Activated T-helper 1 cell treated with Interleukin-2 at 50 U/mL for 16 hours (primary cell): ENCODE measurements at regions not wholly inside any gene's neighbourhood (a gene's known extent, or its start where the extent isn't known, plus 50 kb on each side); places are given as distances from the start of the nearest gene placed in this dataset.
A peak's percentile ranks its signal among the peaks of the same experiment; 100 is the strongest.

Source experiments
- DNase-seq: peaks from one replicate; pipeline ENCODE4 v3.0.0-alpha.2; 2020; ENCODE audit warnings: low read depth

DNA sequence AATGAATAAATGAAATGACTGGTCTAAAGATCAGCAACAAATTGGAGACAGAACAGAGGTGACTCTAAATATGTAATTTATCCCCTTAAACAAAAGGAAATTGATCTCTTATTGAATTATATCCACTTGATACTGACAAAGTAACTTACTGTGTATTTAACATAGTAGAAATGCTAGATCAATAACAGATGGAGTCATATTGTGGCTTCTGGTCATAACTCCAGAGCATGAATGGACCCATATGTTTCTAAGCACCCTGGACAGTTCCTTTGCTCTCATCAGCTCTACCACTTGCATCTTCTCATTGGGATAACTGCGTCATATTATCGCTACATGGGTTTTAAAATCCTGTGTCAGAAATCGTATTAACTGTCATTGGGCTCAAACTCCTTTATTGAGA is 222.3 kb downstream of the ETS1 start:
- no peak for DNase-seq

GRCh38 chr11:128361451-128362020 is 225.8 kb downstream of the ETS1 start:
- no peak for DNase-seq

DNA sequence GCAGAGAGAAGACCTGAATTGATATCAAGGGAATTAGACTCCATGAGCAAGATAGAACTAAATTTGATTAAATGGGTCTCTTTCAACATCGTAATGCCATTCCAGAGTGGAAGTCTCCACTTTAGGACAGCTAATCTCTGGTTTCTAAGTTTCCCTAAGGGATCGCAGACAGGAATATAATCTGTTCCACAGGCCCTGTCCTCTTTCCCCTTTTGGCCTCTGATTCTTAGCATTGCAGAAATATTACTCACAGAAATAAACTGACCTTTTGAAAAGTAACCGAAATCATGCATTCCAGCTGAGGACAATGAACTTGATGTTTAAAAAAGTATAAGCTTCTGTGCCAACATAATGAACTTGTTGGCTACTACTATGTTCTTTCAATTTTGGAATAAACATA is 227.8 kb downstream of the ETS1 start:
- no peak for DNase-seq

- DNase-seq = no peak
Measured at GRCh38 chr11:128357073-128357472, 230.3 kb downstream of the ETS1 start.

GRCh38 chr11:128355558-128355957 is 231.8 kb downstream of the ETS1 start:
- DNase-seq = no peak

GRCh38 chr11:128354476-128354875 is 232.9 kb downstream of the ETS1 start:
- DNase-seq = no peak

- DNase-seq = no peak
Measured at GRCh38 chr11:128351168-128351567, 236.2 kb downstream of the ETS1 start.

DNA sequence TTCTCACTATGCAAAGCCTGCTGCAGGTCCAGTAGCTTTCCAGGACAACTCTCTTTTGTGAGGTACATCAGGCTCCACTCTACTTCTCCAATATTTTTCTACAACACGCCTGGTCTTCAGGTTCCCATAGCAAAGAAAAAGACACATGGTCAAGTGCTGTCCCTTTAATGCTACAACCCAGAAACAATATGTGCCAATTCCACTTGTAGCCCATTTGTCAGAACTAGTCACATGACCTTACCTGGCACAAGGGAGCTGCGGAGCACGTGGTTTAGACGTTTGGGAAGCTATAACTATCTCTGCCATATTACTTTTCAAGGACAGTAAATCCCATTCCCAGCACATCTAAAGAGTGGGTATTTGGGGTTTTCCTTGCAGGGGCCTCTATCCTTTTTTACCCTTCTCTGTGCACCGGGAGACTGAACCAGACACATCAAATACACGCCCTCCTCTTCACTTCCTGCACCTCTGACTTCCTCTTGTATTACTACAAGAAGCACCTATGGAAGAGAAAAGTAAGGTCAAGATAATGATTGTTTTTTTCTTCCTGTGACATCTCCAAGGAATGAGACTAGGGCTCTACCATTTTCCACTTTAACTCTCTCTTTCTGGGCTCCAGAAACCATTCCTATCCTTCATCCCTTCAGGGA is 237.6 kb downstream of the ETS1 start:
- DNase-seq = no peak

DNA sequence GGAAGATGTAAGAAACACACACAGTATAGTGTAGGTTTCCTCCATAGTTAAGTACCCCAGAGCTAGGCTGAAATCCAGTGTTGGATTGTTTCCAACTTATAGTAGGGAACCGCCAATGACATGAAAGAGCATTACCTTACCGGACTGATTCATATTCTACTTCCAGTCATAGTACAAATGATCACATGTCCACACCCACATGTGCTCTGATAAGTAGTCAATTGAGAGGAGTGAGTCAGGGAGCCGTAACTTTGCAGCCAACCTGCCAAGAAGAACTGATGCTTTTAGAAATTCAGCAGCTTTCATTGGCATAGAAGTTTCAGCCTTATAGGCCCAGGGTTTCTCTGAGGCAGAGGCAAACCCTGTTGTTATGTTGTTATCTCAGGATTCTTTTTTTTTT is 240.6 kb downstream of the ETS1 start:
- no peak for DNase-seq

- DNase-seq = no peak
Measured at GRCh38 chr11:128345316-128345715, 242.0 kb downstream of the ETS1 start.

DNA sequence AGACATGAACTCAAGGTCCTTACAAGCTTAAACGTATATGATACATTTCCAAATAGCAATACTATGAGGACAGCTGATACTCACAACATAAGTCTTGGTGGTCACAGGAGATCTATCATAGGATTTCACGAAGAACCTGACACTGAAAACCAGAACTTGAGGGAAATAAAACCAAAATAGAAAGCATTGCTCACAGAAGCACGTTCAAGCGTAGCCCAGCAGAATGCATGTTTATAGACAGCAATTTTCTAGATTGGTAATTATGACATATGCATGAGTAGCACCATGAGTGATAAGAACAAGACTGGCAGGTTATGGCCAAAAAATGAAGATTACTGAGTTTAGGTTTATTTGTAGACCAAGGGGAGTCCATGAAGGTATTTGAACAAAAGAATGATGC is 243.5 kb downstream of the ETS1 start:
- DNase-seq = no peak

DNA sequence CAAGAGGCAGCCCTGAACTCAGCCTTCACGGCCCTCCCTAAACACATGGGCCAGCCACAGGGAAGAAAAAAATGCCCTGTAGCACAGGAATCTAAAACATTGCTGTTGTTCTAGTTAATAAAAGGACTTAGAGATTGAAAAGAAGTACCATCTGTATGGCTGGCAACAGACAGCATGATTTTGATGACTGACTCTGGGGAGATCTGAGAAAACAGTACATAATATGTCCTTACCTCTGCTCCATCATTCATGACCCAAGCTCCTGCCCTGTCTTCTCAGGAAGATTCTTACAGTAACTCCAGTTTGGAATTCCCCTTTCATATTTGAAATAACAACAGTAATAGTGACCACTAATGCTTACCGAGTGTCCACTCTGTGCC is 244.2 kb downstream of the ETS1 start:
- no peak for DNase-seq

GRCh38 chr11:128342511-128343134 is 244.7 kb downstream of the ETS1 start:
- no peak for DNase-seq

- peak; percentile 26 for DNase-seq
Measured at GRCh38 chr11:128341280-128342248, 245.8 kb downstream of the ETS1 start.

DNA sequence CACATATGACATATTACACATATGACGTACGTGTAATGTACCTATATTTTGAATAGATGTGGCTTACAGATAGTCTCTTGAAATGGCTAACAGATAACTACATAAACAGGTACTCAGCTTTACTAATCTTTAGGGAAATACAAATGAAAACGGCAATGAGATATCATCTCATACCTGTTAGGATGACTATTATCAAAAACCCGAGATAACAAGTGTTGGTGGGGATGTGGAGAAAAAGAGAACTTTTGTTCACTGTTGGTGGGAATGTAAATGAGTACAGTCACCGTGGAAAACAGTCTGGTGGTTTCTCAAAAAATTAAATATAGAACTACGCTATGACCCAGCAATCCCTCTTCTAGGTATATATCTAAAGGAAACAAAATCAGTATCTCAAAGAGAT is 247.6 kb downstream of the ETS1 start:
- no peak for DNase-seq

- no peak for DNase-seq
Measured at GRCh38 chr11:128338811-128339210, 248.5 kb downstream of the ETS1 start.

DNA sequence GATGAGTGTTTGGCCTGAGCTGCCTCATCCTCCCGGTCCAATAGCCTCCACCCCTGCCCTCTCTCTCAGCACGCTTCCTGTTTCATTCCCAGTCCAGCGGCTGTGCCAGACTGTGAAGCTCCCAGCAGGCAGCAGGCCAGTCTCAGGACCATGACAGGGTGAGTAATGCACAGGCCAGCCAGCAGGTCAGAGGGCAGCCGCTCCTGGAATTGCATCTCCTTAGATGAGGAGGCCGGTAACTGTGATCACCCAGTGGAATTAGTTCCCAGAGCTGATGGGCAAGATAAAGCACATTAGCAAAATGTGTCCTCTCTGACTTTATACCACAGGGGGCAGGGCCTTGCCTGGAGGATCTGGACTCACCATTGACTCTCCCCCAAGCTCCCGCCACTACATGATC is 251.2 kb downstream of the ETS1 start:
- DNase-seq = no peak

DNA sequence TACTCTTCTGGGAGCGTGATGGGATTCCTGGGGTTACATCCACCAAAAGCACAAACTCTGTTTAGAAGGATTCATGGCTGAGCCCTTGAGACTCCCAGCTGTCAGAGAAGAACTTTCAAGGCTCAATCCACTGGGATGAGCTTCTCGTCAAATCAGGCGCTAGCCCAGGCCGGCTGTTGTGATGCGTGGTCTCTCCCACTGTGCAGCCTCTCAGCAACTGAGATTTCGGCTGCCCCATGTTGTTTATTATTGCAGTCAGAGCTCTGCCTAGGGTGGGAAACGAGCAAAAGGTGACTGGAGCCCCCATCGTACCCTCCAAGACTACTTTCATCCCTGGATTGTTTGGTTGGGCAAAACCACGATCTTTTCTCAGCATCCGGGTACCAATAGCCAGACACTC is 251.6 kb downstream of the ETS1 start:
- DNase-seq = no peak

DNA sequence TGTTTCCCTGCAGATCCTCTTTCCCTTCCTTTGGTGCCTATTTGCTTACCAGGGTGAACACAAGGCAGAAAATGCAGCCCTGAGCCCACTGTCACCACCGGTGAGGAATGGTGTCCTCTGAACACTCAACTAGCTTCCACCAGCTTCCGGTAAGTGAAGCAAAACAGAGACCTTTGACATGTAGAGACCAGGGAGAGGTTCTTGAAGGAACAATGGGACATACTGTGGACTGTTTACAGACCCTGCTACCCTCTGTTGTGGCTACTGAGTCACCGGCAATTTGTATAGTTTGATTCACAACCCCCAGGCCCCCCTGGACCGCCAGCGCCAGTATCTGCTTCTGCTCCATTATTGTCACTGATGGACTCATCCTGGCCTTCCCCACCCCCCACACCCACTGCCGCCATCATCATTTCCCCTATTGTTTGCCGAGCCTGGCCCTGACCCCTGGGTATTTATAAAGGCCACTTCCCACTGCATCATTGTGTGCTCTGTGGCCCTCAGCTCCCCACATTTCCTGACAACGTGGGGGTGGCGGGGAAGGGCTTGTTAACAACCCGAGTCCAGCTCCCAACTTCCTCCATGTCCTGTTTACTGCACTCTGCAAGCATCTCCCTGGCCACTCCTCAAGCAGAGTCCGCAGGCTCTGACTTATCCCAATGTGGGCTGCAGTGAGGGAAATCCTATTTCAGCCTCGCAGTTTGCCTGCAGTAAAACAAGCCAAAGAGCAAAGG is 252.9 kb downstream of the ETS1 start:
- DNase-seq = no peak

DNA sequence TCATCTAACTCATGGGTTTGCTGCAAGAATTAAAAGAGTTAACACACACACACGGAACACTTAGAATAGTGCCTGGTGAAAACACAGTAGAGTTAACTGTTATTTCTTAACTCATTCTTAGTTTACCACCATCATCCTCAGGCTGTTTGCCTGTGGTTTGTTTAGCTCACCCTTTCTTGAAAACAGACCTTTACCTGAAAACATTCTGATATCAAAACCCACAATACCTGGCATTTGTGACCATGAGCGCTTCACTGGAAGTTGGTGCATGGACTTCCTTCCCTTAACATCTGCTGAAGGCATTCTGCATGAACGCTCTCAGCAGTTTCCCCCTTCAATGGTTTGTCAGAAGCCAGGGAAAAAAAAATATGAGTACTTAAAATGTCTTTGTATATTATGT is 256.0 kb downstream of the ETS1 start:
- no peak for DNase-seq

DNA sequence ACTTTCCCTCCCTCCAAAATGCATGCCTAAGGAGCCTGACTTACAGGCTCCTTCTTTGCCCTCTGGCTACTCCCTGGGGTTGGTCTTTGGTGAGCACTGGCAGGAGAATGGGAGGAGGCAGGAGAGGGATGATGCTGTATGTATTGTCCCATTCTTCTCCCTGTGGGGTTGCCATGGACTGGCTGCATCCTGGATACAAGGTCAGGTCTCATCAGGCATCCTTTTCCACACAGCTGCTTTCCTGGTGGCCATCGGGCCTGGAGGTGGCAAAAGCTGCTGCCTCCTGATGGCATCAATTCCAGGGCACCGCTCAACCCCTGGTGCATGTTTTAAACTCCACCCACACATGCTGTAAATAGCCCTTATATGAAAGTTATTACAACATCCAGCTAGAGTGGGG is 257.2 kb downstream of the ETS1 start:
- DNase-seq = no peak

GRCh38 chr11:128328955-128329551 is 258.3 kb downstream of the ETS1 start:
- DNase-seq = no peak
